ENCODE measurements at regions not wholly inside any gene's neighbourhood (a gene's known extent, or its start where the extent isn't known, plus 50 kb on each side); places are given as distances from the start of the nearest gene placed in this dataset.

DNA sequence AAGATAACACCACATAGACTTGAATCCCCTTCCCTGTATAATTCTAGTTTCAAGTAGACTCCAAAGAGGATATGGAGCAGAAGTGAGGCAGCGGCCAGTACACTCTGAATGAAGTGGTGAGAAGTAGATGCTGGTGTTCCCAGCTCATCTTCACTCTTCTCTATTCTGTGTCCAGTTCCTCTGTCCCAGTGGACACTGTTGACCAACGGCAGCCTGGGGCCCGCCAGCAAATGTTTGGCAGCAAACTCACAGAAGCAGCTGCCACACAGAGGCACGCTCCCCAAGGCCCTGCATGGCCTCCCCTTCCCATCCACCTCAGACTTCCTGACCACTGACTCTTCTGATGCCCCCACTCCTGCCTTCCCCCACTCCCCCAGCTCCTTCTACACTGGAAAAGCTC is 358.9 kb upstream of the ID4 start:
- TF ChIP-seq CTCF (IDR thresholded peaks at IDR 0.05) (no peak), POLR2AphosphoS5 (IDR thresholded peaks at IDR 0.05) (no peak)

All from upper lobe of left lung (tissue), 4 donors.